NB4 (cell line): ENCODE measurements at regions not wholly inside any gene's neighbourhood (a gene's known extent, or its start where the extent isn't known, plus 50 kb on each side); places are given as distances from the start of the nearest gene placed in this dataset.

Source experiments
- DNase-seq: peaks from one replicate; pipeline ENCODE4 v3.0.0; 2010; ENCODE audit warnings: low read depth
- H3K4me3 ChIP-seq: one replicate; pipeline ENCODE4 v1.5.1; 2011; ENCODE audit warnings: mild to moderate bottlenecking, low read depth, low read length, moderate library complexity
- CTCF ChIP-seq: IDR thresholded peaks from one replicate; pipeline ENCODE4 v1.5.1; 2012; ENCODE audit warnings: low read depth, low read length
- MAX ChIP-seq: IDR thresholded peaks from 2 replicates; pipeline ENCODE4 v1.6.1; 2011; ENCODE audit warnings: low read depth, low read length
- MYC ChIP-seq: IDR thresholded peaks from 2 replicates; pipeline ENCODE4 v1.6.1; 2011; ENCODE audit warnings: low read depth, low read length
- POLR2A ChIP-seq: IDR thresholded peaks from 2 replicates; pipeline ENCODE4 v1.6.1; 2011; ENCODE audit warnings: mild to moderate bottlenecking; ENCODE audit not compliant: insufficient read length; ENCODE audit errors: extremely low read depth

GRCh38 chr12:78441737-78442453 lies 422.7 kb upstream of the SYT1 start:
- TF ChIP-seq MYC (no peak), MAX (no peak), POLR2A (no peak), CTCF (no peak)
- DNase-seq, result no peak
- H3K4me3 ChIP-seq, result no peak overlapping the region

DNA sequence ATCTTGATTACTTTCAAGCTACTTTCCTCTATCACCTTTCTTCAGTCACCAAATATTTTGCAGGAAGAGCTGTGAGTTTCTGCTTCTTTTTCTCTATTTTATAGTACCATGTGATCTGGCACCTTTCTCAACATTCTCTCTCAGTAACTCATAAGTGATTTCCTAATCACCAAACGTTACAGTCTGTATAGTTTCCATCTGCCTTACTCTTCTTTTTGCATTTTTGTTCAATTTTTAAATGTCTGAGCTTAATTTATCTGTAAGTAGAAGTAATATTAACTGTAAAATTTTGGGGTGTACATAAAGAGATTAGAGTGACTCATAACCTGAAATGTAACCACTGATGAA lies 422.1 kb upstream of the SYT1 start:
- H3K4me3 ChIP-seq, result no peak overlapping the region
- DNase-seq, result no peak
- TF ChIP-seq POLR2A (no peak), MAX (no peak), MYC (no peak), CTCF (no peak)

DNA sequence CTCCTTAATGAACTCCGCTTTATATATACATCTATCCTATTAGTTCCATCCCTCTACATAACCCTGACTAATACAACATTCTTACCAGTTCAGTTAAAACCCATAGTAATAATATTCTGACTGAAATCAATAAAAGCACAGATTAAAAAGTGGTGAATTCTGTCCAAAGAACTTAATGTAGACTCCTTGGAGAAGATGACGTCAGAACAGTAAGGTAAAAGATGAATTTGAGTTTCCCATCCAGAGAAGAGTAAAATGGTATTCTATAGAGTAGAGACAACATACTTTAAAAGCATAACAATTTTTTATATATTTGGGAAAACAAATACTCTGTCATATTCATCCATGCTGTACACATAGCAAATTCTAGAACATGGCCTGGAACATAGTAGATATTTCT lies 418.0 kb upstream of the SYT1 start:
- TF ChIP-seq POLR2A, result no peak
- no peak for TF ChIP-seq MAX
- no peak for TF ChIP-seq CTCF
- no peak for TF ChIP-seq MYC
- DNase-seq, result no peak
- H3K4me3 ChIP-seq, result no peak overlapping the region

DNA sequence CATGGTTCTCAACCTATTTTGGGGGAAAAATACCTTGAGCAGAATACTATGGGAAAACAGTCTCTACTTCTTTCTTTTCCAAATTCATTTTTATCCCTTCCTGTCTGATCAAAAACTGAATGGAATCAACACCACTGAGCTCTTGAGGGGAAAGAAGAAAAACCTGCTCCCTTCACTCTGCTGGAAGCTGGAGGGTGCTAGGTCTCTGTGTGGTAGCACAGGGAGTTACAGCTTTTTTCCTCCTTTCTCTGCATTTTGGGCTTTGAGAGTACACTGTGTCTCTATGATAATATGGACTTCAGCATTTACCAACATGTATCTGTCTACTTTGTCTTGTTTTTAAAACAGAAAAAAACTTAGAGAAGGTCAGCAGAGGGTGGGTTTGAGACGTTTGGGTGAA lies 417.2 kb upstream of the SYT1 start:
- no peak for TF ChIP-seq MYC
- TF ChIP-seq MAX, result no peak
- no peak for TF ChIP-seq CTCF
- TF ChIP-seq POLR2A, result no peak
- no peak for DNase-seq

GRCh38 chr12:78448692-78449091 lies 415.9 kb upstream of the SYT1 start:
- TF ChIP-seq MAX (no peak), CTCF (no peak), MYC (no peak), POLR2A (no peak)
- no peak overlapping the region for H3K4me3 ChIP-seq
- DNase-seq, result no peak

More for the DNA sequence above, 417.2 kb upstream of the SYT1 start:
- no peak overlapping the region for H3K4me3 ChIP-seq
